ENCODE measurements at regions not wholly inside any gene's neighbourhood (a gene's known extent, or its start where the extent isn't known, plus 50 kb on each side); places are given as distances from the start of the nearest gene placed in this dataset.

DNA sequence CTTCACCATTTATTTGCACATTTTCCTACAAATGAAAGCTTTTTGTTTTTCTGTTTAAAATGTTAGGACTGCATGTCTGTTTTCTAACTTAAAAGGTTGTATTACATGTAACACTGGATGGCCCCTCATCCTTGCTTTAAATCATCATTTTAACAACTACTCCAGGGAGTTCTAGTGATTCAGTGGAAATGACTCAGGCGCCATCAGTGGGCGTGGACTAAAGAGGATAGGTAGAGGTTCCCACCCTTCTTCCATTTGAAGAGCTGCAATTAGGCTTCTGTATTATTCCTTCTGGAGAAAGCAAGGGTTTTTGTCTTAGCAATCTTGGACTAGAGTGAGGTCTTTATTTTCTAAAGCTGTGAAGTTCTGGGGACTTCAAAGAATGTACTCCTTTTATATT is 213.7 kb downstream of the TMEM38B start:
- ChIA-PET CTCF (no interaction called here), POLR2A (no interaction called here)
- H3K9me3 ChIP-seq = peaks cover 4% of the 10 kb centered on the region
- peaks cover 33% of the 10 kb centered on the region for H3K4me1 ChIP-seq
- peaks cover 27% of the 10 kb centered on the region for H3K4me1 Mint-ChIP-seq (ENCODE audit: low read depth, unreplicated experiment)
- no TSS peak for BruUV-seq (replicated peaks)
- H3K4me3 Mint-ChIP-seq (ENCODE audit: unreplicated experiment) = no peak overlapping the region
- no peak for DNase-seq
- no peak overlapping the region for H3K27ac Mint-ChIP-seq (ENCODE audit: unreplicated experiment)
- peaks cover 11% of the 10 kb centered on the region for H3K36me3 Mint-ChIP-seq (ENCODE audit: insufficient read depth, unreplicated experiment)
- intact Hi-C loops (cut with micrococcal nuclease; ENCODE audit: unreplicated experiment) = no loop called here
- TF ChIP-seq, protein P1, sequence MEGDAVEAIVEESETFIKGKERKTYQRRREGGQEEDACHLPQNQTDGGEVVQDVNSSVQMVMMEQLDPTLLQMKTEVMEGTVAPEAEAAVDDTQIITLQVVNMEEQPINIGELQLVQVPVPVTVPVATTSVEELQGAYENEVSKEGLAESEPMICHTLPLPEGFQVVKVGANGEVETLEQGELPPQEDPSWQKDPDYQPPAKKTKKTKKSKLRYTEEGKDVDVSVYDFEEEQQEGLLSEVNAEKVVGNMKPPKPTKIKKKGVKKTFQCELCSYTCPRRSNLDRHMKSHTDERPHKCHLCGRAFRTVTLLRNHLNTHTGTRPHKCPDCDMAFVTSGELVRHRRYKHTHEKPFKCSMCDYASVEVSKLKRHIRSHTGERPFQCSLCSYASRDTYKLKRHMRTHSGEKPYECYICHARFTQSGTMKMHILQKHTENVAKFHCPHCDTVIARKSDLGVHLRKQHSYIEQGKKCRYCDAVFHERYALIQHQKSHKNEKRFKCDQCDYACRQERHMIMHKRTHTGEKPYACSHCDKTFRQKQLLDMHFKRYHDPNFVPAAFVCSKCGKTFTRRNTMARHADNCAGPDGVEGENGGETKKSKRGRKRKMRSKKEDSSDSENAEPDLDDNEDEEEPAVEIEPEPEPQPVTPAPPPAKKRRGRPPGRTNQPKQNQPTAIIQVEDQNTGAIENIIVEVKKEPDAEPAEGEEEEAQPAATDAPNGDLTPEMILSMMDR (IDR thresholded peaks at IDR 0.05; ENCODE audit: insufficient read depth in 1 of 2, low read depth in 1 of 2, low read length in 1 of 2, severe bottlenecking in 1 of 2, unreplicated experiment in 1 of 2) = no peak
- H3K4me3 ChIP-seq (ENCODE audit: low read depth, low read length) = no peak overlapping the region
- H3K36me3 ChIP-seq (ENCODE audit: control insufficient read depth, insufficient read depth, low read length) = no peaks in the 10 kb centered on the region
- H3K9me3 Mint-ChIP-seq (ENCODE audit: unreplicated experiment) = peaks cover 31% of the 10 kb centered on the region
- H3K27me3 Mint-ChIP-seq (ENCODE audit: insufficient read depth, unreplicated experiment) = no peaks in the 10 kb centered on the region
- H3K27me3 ChIP-seq (replicated peaks; ENCODE audit: control insufficient read depth, insufficient read depth, low read length) = no peaks in the 10 kb centered on the region

DNA sequence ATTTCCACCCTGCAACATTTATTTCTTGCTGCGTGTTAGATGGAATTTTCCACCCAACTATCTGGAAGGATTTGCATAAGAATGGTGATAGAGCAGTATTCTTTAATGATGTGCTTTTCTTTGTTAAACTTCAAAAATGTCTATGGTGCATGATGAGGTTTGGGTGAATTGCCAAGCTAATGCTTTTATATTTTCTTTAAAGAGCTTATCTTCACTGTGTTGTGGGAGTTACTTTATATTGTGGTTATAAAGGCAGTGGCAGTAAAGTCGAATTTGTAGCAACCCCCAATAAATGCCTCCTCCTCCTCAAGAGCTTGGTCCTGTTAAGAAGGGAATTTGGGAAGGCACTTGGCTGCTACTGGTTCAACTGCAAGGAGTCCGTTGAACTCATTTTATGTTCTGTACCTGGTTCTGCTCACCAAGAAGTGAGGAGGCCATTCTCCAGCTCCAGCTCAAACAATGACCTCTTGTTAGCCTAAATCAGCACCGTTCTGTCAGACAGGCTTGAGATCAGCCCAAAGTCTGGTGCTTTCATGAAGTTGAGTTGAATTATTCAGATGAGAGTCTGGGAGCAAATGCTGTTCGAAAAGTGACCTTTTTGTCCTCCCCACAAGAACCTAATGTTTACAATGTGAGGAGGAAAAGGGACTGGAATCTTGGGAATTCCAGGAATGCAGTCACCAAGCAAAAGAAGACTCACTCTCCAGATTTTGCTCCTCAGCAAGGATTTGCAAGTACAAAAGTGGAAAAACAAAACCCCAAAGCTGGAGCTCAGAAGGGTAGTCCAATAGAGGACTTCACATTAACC is 217.0 kb downstream of the TMEM38B start:
- CTCF ChIA-PET = interaction anchor here (0.8 kb wide), 1 partner anchor 10 kb away, joined by 3 read pairs; no protein-coding TSS in a partner anchor
- peaks cover 34% of the 10 kb centered on the region for H3K4me1 Mint-ChIP-seq (ENCODE audit: low read depth, unreplicated experiment)
- BruUV-seq (replicated peaks) = no TSS peak

DNA sequence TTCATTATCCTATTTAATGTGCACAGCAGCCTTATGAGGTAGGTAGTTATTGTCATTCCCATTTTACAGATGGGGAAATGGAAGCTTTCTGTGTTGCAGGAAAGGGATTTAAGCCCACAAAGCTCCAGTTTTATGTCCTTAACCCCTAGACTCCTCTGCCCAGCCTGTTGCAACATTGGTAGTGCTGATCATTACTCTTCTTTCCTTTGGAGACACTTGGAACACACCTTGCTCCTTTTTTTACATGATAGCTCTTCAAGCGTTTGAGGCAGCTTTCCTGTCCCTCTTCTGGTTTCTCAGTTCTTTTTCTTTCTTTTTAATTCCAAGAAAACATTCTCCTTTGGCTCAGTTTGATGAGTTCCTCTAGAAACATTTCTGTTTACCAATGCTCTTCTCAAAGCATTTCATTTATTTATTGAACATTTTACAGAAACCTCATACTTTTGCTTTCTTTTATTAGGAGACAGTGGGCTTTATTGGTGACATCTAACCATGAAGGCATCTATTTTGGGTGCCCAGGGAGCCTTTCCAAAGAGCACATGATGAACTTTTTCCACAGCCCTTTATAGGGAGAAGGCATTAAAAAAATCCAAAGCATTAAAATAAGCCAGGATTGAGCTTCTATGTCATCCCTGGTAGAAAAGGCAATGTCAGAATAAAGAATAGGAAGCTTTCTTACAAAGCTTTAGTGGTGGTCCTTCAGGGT is 218.0 kb downstream of the TMEM38B start:
- BruUV-seq (replicated peaks) = no TSS peak
- H3K27me3 ChIP-seq (replicated peaks; ENCODE audit: control insufficient read depth, insufficient read depth, low read length) = no peaks in the 10 kb centered on the region
- peak overlapping the region; percentile 54 for H3K4me3 Mint-ChIP-seq (ENCODE audit: unreplicated experiment)
- peaks cover 40% of the 10 kb centered on the region for H3K4me1 ChIP-seq
- ChIA-PET POLR2A (no interaction called here), CTCF (interaction anchor here (0.8 kb wide), 1 partner anchor 9 kb away, joined by 3 read pairs; no protein-coding TSS in a partner anchor)
- no peaks in the 10 kb centered on the region for H3K36me3 ChIP-seq (ENCODE audit: control insufficient read depth, insufficient read depth, low read length)
- intact Hi-C loops (cut with micrococcal nuclease; ENCODE audit: unreplicated experiment) = no loop called here
- DNase-seq = no peak
- no peaks in the 10 kb centered on the region for H3K27me3 Mint-ChIP-seq (ENCODE audit: insufficient read depth, unreplicated experiment)
- no peak overlapping the region for H3K4me3 ChIP-seq (ENCODE audit: low read depth, low read length)
- peaks cover 39% of the 10 kb centered on the region for H3K9me3 Mint-ChIP-seq (ENCODE audit: unreplicated experiment)
- H3K36me3 Mint-ChIP-seq (ENCODE audit: insufficient read depth, unreplicated experiment) = peaks cover 11% of the 10 kb centered on the region
- H3K27ac Mint-ChIP-seq (ENCODE audit: unreplicated experiment) = peak overlapping the region; percentile 93
- TF ChIP-seq, protein P1 (IDR thresholded peaks at IDR 0.05; ENCODE audit: insufficient read depth in 1 of 2, low read depth in 1 of 2, low read length in 1 of 2, severe bottlenecking in 1 of 2, unreplicated experiment in 1 of 2) = no peak
- peaks cover 34% of the 10 kb centered on the region for H3K4me1 Mint-ChIP-seq (ENCODE audit: low read depth, unreplicated experiment)
- H3K9me3 ChIP-seq = peaks cover 4% of the 10 kb centered on the region

More for the DNA sequence above, 217.0 kb downstream of the TMEM38B start:
- H3K27me3 ChIP-seq (replicated peaks; ENCODE audit: control insufficient read depth, insufficient read depth, low read length) = no peaks in the 10 kb centered on the region
- DNase-seq = peak; percentile 61 to 68
- Mint-ChIP-seq H3K4me3 (ENCODE audit: unreplicated experiment) (peak overlapping the region; percentile 54), H3K36me3 (ENCODE audit: insufficient read depth, unreplicated experiment) (peaks cover 11% of the 10 kb centered on the region), H3K9me3 (ENCODE audit: unreplicated experiment) (peaks cover 31% of the 10 kb centered on the region), H3K27me3 (ENCODE audit: insufficient read depth, unreplicated experiment) (no peaks in the 10 kb centered on the region), H3K27ac (ENCODE audit: unreplicated experiment) (peak overlapping the region; percentile 93)
- intact Hi-C loops (cut with micrococcal nuclease; ENCODE audit: unreplicated experiment) = loop anchor here (1.0 kb wide), 1 partner anchor 1010 kb away; no protein-coding TSS in a partner anchor
- H3K4me3 ChIP-seq (ENCODE audit: low read depth, low read length) = no peak overlapping the region
- H3K4me1 ChIP-seq = peaks cover 40% of the 10 kb centered on the region
- POLR2A ChIA-PET = interaction anchor here (0.6 kb wide), 1 partner anchor 107 kb away, joined by 3 read pairs; no protein-coding TSS in a partner anchor
- H3K9me3 ChIP-seq = peaks cover 4% of the 10 kb centered on the region
- no peaks in the 10 kb centered on the region for H3K36me3 ChIP-seq (ENCODE audit: control insufficient read depth, insufficient read depth, low read length)
- TF ChIP-seq, protein P1 (IDR thresholded peaks at IDR 0.05; ENCODE audit: insufficient read depth in 1 of 2, low read depth in 1 of 2, low read length in 1 of 2, severe bottlenecking in 1 of 2, unreplicated experiment in 1 of 2) = no peak
